ENCODE measurements at regions not wholly inside any gene's neighbourhood (a gene's known extent, or its start where the extent isn't known, plus 50 kb on each side); places are given as distances from the start of the nearest gene placed in this dataset.

GRCh38 chr1:234777856-234778220 is 167.9 kb upstream of the IRF2BP2 start:
- TF ChIP-seq CTCF (IDR thresholded peaks at IDR 0.05) = no peak
- Histone ChIP-seq H3K27me3 (ENCODE audit: control insufficient read depth in 2 of 2, insufficient read depth in 2 of 2, low read length in 2 of 2) (no peaks in the 10 kb centered on the region), H3K9me3 (replicated peaks in 1 of 2; ENCODE audit: control insufficient read depth in 1 of 2, insufficient read depth in 1 of 2, low read length in 2 of 2) (no peaks in the 10 kb centered on the region), H3K27ac (ENCODE audit: low read depth in 1 of 2, low read length in 2 of 2) (peak overlapping the region; percentile 85 to 99), H3K36me3 (replicated peaks in 1 of 2; ENCODE audit: control insufficient read depth in 1 of 2, insufficient read depth in 2 of 2, low read length in 2 of 2) (no peaks in the 10 kb centered on the region), H3K4me1 (ENCODE audit: control insufficient read depth in 1 of 2, insufficient read depth in 2 of 2, low read length in 2 of 2) (peaks cover 67 to 69% of the 10 kb centered on the region in 2 donors), H4K20me1 (ENCODE audit: insufficient read depth, low read length) (no peaks in the 10 kb centered on the region), H2AFZ (ENCODE audit: insufficient read depth, low read depth, low read length, poor library complexity, severe bottlenecking) (peak overlapping the region; percentile 83), H3K79me2 (ENCODE audit: insufficient read depth, low read length) (peaks cover 11% of the 10 kb centered on the region), H3K4me3 (replicated peaks in 1 of 3; ENCODE audit: low read depth in 2 of 3, low read length in 3 of 3) (peak overlapping the region in 1 of 3 experiments; percentile 63), H3K9ac (ENCODE audit: insufficient read depth, low read length, poor library complexity, severe bottlenecking) (peak overlapping the region; percentile 59), H3K4me2 (replicated peaks; ENCODE audit: extremely low read depth, low read length, poor library complexity, severe bottlenecking) (peak overlapping the region; percentile 74)
- H3K27me3 Mint-ChIP-seq (ENCODE audit: low read depth in 3 of 3) = no peaks in the 10 kb centered on the region
- H3K4me1 Mint-ChIP-seq = peaks cover 2% of the 10 kb centered on the region
- H3K36me3 Mint-ChIP-seq = peaks cover 2% of the 10 kb centered on the region in 2 donors
- DNase-seq = peak in 2 of 3 donors; percentile 43 to 55
- 77% methylated on average over 1 of the region's 1 CpG for WGBS (ENCODE audit: insufficient coverage)
- H3K4me3 Mint-ChIP-seq = no peak overlapping the region
- no peaks in the 10 kb centered on the region for H3K9me3 Mint-ChIP-seq
- intact Hi-C loops (cut with micrococcal nuclease) = loop anchor here in 1 of 2 donors (5.0 kb wide), 1 partner anchor 199 kb away; no protein-coding TSS in a partner anchor
- no peak overlapping the region for H3K27ac Mint-ChIP-seq

- DNase-seq = peak in 1 of 3 donors; percentile 43
- Histone ChIP-seq H3K9ac (ENCODE audit: insufficient read depth, low read length, poor library complexity, severe bottlenecking) (no peak overlapping the region), H3K79me2 (ENCODE audit: insufficient read depth, low read length) (peaks cover 11% of the 10 kb centered on the region), H3K27ac (ENCODE audit: low read depth in 1 of 2, low read length in 2 of 2) (peak overlapping the region; percentile 89 to 99), H3K4me1 (ENCODE audit: control insufficient read depth in 1 of 2, insufficient read depth in 2 of 2, low read length in 2 of 2) (peaks cover 69 to 75% of the 10 kb centered on the region in 2 donors), H3K9me3 (replicated peaks in 1 of 2; ENCODE audit: control insufficient read depth in 1 of 2, insufficient read depth in 1 of 2, low read length in 2 of 2) (no peaks in the 10 kb centered on the region), H3K4me2 (replicated peaks; ENCODE audit: extremely low read depth, low read length, poor library complexity, severe bottlenecking) (no peak overlapping the region), H3K4me3 (replicated peaks in 1 of 3; ENCODE audit: low read depth in 2 of 3, low read length in 3 of 3) (no peak overlapping the region), H4K20me1 (ENCODE audit: insufficient read depth, low read length) (no peaks in the 10 kb centered on the region), H2AFZ (ENCODE audit: insufficient read depth, low read depth, low read length, poor library complexity, severe bottlenecking) (peak overlapping the region; percentile 20), H3K36me3 (replicated peaks in 1 of 2; ENCODE audit: control insufficient read depth in 1 of 2, insufficient read depth in 2 of 2, low read length in 2 of 2) (no peaks in the 10 kb centered on the region), H3K27me3 (ENCODE audit: control insufficient read depth in 2 of 2, insufficient read depth in 2 of 2, low read length in 2 of 2) (no peaks in the 10 kb centered on the region)
- Mint-ChIP-seq H3K4me1 (peaks cover 9% of the 10 kb centered on the region), H3K36me3 (peaks cover 2 to 3% of the 10 kb centered on the region in 2 donors), H3K27me3 (ENCODE audit: low read depth in 3 of 3) (no peaks in the 10 kb centered on the region), H3K9me3 (no peaks in the 10 kb centered on the region), H3K27ac (no peak overlapping the region), H3K4me3 (no peak overlapping the region)
- intact Hi-C loops (cut with micrococcal nuclease) = loop anchor here in 1 of 2 donors (5.0 kb wide), 1 partner anchor 200 kb away; no protein-coding TSS in a partner anchor
- 56% methylated on average over 14 of the region's 14 CpGs for WGBS (ENCODE audit: insufficient coverage)
- TF ChIP-seq CTCF (IDR thresholded peaks at IDR 0.05) = no peak
These were observed 167.2 kb upstream of the IRF2BP2 start for GRCh38 chr1:234776876-234777855.

Measured in CD14-positive monocyte (primary cell).